Calu3 (cell line): ENCODE measurements at regions not wholly inside any gene's neighbourhood (a gene's known extent, or its start where the extent isn't known, plus 50 kb on each side); places are given as distances from the start of the nearest gene placed in this dataset.

Experiments
- BruUV-seq: library from RNA; stranded (reverse); fragments of 400-500 nt; replicated peaks from 2 replicates; lab custom pipeline; 2021; lab: Mats Ljungman, UMichigan
- CTCF ChIA-PET: fragments of 300-600 bp; sonication (Branson Sonifier 250); formaldehyde crosslinking; loops from one replicate; lab custom pipeline; 2022; ENCODE audit warnings: antibody characterized with exemption; lab: Charles Lee
- DNase-seq: peaks from one replicate; pipeline ENCODE4 v3.0.0; 2022
- H3K27ac Mint-ChIP-seq: one replicate; pipeline ENCODE4 v1.8.0; 2022; ENCODE audit warnings: mixed read lengths; ENCODE audit not compliant: unreplicated experiment
- H3K27me3 Mint-ChIP-seq: one replicate; pipeline ENCODE4 v1.8.0; 2022; ENCODE audit warnings: mixed read lengths; ENCODE audit not compliant: unreplicated experiment
- H3K36me3 Mint-ChIP-seq: one replicate; pipeline ENCODE4 v1.8.0; 2022; ENCODE audit warnings: mild to moderate bottlenecking, moderate library complexity, mixed read lengths; ENCODE audit not compliant: insufficient read depth, unreplicated experiment
- H3K4me1 Mint-ChIP-seq: one replicate; pipeline ENCODE4 v1.8.0; 2022; ENCODE audit warnings: mild to moderate bottlenecking, low read depth, mixed read lengths; ENCODE audit not compliant: unreplicated experiment
- H3K4me3 Mint-ChIP-seq: one replicate; pipeline ENCODE4 v1.8.0; 2022; ENCODE audit warnings: mild to moderate bottlenecking, low read depth, moderate library complexity, mixed read lengths; ENCODE audit not compliant: unreplicated experiment
- H3K9me3 Mint-ChIP-seq: one replicate; pipeline ENCODE4 v1.8.0; 2022; ENCODE audit warnings: low read depth, mixed read lengths; ENCODE audit not compliant: unreplicated experiment
- CTCF ChIP-seq: fragments of 200-600 bp; IDR thresholded peaks from one replicate; pipeline ENCODE4 v1.8.0; 2022; ENCODE audit warnings: antibody characterized with exemption; ENCODE audit not compliant: unreplicated experiment
- intact Hi-C: fragments of 100-400 bp; cut with micrococcal nuclease; formaldehyde crosslinking; loops from one replicate; pipeline ENCODE4 v1.10.0; 2022; ENCODE audit not compliant: unreplicated experiment

GRCh38 chr17:6305613-6306360, 129.1 kb downstream of the AIPL1 start:
- Mint-ChIP-seq H3K27ac (no peak overlapping the region), H3K27me3 (peaks cover 93% of the 10 kb centered on the region), H3K4me3 (no peak overlapping the region), H3K4me1 (no peaks in the 10 kb centered on the region), H3K9me3 (no peaks in the 10 kb centered on the region), H3K36me3 (no peaks in the 10 kb centered on the region)
- no peak for DNase-seq
- CTCF ChIA-PET = no interaction called here
- BruUV-seq = no TSS peak
- intact Hi-C loops = no loop called here
- no peak for TF ChIP-seq CTCF

DNA sequence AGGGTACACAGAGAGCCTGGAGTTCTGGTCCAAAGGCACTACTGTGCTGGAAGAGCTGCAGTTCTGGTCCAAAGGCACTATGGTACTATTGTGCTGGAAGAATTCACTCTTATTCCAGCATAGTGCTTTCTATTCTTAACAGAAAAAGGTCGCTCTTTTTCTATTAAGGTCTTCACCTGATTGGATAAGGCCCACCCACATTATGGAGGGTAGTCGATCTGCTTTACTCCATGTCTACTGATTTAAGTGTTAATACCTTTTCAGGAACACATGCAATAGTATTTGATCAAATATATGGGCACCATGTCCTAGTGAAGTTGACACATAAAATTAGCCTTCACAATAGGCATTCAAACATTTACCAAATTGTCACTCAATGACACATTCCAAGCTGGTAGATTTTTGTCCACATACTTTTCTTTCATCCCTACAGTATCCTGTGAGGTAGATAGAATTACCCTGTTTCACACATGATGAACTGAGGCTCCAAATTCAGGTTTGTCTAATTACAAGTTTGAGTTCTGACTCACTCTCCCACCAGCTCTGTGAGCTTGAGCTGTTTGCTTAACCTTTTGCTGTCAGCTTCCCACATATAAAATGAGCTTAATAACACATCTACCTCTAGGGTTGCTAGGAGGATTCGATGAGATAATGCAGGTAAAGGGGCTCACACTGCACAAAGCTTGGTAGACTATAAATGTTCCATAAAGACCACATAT, 129.9 kb downstream of the AIPL1 start:
- H3K9me3 Mint-ChIP-seq = no peaks in the 10 kb centered on the region
- peaks cover 93% of the 10 kb centered on the region for H3K27me3 Mint-ChIP-seq
- no peaks in the 10 kb centered on the region for H3K36me3 Mint-ChIP-seq
- CTCF ChIA-PET = interaction anchor here (0.6 kb wide), 1 partner anchor 110 kb away, joined by 5 read pairs; no protein-coding TSS in a partner anchor
- H3K4me3 Mint-ChIP-seq = no peak overlapping the region
- no peak overlapping the region for H3K27ac Mint-ChIP-seq
- intact Hi-C loops = no loop called here
- TF ChIP-seq CTCF = no peak
- H3K4me1 Mint-ChIP-seq = no peaks in the 10 kb centered on the region
- no TSS peak for BruUV-seq
- DNase-seq = no peak

GRCh38 chr17:6303664-6304063, 131.3 kb downstream of the AIPL1 start:
- Mint-ChIP-seq H3K27ac (no peak overlapping the region), H3K9me3 (no peaks in the 10 kb centered on the region), H3K4me1 (no peaks in the 10 kb centered on the region), H3K4me3 (no peak overlapping the region), H3K27me3 (peaks cover 93% of the 10 kb centered on the region), H3K36me3 (no peaks in the 10 kb centered on the region)
- TF ChIP-seq CTCF = no peak
- no TSS peak for BruUV-seq
- CTCF ChIA-PET = no interaction called here
- DNase-seq = peak; percentile 21
- intact Hi-C loops = no loop called here

DNA sequence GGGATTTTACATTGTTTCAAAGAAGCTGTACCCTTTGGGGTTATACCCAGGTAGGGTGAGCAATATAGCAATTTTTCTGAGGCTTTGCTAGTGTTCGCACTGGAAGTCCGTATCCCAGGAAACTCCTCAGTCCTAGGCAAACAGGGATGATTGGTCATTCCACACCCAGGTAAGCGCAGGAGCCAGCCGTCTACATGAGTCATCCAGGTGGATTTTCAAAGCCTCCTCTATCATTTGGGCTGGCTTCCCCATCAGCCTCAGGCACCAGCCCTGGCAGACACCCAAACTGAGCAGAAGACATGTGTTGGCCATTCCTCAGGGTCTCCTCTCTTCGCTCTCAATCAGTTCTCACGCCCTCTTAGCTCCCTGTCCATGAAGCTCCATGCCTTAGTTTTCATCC, 135.6 kb downstream of the AIPL1 start:
- TF ChIP-seq CTCF = no peak
- Mint-ChIP-seq H3K27me3 (peaks cover 92% of the 10 kb centered on the region), H3K9me3 (no peaks in the 10 kb centered on the region), H3K27ac (no peak overlapping the region), H3K4me3 (no peak overlapping the region), H3K4me1 (no peaks in the 10 kb centered on the region), H3K36me3 (no peaks in the 10 kb centered on the region)
- no TSS peak for BruUV-seq
- intact Hi-C loops = no loop called here
- CTCF ChIA-PET = no interaction called here
- no peak for DNase-seq
